ENCODE measurements at regions not wholly inside any gene's neighbourhood (a gene's known extent, or its start where the extent isn't known, plus 50 kb on each side); places are given as distances from the start of the nearest gene placed in this dataset.

DNA sequence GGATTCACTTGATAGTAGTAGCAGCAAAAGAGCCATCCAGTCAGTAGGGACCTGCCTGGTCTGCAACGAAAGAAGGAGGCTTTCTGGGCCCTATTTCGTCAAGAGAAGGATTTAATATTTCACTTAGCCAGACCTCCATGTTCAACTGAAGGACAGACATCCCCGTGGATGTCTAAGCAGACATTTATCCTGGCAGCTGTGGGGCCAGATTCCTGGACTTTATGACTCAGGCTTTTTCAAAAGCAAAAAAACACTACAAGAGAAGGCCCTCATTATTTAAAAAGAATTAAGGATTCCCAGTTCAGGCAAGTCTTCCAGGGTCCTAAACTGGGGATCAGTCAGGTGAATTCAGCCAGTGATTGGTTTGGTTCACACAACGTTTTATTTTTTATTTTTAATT, 88.5 kb upstream of the TSPAN5 start:
- Histone ChIP-seq H3K27ac (replicated peaks in 1 of 4) (no peak overlapping the region), H3K4me1 (no peaks in the 10 kb centered on the region), H3K36me3 (no peaks in the 10 kb centered on the region), H3K27me3 (no peaks in the 10 kb centered on the region), H3K4me3 (no peak overlapping the region), H3K9me3 (no peaks in the 10 kb centered on the region)
- 87% methylated on average over 4 of the region's 4 CpGs for WGBS
- no peak for DNase-seq (ENCODE audit: extremely low spot score)
- TF ChIP-seq POLR2AphosphoS5 (IDR thresholded peaks at IDR 0.05): no peak
- no peak for TF ChIP-seq POLR2A (IDR thresholded peaks at IDR 0.05; ENCODE audit: low read depth)
- TF ChIP-seq EP300 (IDR thresholded peaks at IDR 0.05): no peak
- TF ChIP-seq, protein P1, sequence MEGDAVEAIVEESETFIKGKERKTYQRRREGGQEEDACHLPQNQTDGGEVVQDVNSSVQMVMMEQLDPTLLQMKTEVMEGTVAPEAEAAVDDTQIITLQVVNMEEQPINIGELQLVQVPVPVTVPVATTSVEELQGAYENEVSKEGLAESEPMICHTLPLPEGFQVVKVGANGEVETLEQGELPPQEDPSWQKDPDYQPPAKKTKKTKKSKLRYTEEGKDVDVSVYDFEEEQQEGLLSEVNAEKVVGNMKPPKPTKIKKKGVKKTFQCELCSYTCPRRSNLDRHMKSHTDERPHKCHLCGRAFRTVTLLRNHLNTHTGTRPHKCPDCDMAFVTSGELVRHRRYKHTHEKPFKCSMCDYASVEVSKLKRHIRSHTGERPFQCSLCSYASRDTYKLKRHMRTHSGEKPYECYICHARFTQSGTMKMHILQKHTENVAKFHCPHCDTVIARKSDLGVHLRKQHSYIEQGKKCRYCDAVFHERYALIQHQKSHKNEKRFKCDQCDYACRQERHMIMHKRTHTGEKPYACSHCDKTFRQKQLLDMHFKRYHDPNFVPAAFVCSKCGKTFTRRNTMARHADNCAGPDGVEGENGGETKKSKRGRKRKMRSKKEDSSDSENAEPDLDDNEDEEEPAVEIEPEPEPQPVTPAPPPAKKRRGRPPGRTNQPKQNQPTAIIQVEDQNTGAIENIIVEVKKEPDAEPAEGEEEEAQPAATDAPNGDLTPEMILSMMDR (IDR thresholded peaks at IDR 0.05): no peak
- intact Hi-C loops (cut with DNase I): no loop called here

DNA sequence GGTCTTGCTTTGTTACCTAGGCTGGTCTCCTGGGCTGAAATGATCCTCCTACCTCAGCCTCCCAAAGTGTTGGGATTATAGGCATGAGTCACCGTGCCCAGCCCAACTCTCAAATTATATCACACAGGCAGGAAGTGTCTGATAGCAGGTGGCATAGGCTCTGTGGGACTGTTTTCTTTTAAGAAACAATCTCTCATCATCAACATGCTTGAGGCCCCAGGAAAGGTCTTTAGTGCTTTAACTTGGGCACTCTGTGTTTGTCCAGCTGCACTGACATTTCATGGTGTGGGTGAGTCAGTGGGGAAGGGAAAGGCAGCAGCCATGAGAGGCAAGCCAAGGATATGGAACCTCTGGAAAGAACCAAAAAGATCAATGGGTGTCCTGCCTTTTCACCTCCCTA, 88.1 kb upstream of the TSPAN5 start:
- Histone ChIP-seq H3K4me1 (no peaks in the 10 kb centered on the region), H3K36me3 (no peaks in the 10 kb centered on the region), H3K9me3 (no peaks in the 10 kb centered on the region), H3K4me3 (no peak overlapping the region), H3K27me3 (no peaks in the 10 kb centered on the region), H3K27ac (replicated peaks in 1 of 4) (no peak overlapping the region)
- 100% methylated on average over 1 of the region's 1 CpG for WGBS
- TF ChIP-seq EP300 (IDR thresholded peaks at IDR 0.05) (no peak), POLR2AphosphoS5 (IDR thresholded peaks at IDR 0.05) (no peak), POLR2A (IDR thresholded peaks at IDR 0.05; ENCODE audit: low read depth) (no peak)
- TF ChIP-seq, protein P1 (IDR thresholded peaks at IDR 0.05): no peak
- intact Hi-C loops (cut with DNase I): no loop called here
- no peak for DNase-seq (ENCODE audit: extremely low spot score)

DNA sequence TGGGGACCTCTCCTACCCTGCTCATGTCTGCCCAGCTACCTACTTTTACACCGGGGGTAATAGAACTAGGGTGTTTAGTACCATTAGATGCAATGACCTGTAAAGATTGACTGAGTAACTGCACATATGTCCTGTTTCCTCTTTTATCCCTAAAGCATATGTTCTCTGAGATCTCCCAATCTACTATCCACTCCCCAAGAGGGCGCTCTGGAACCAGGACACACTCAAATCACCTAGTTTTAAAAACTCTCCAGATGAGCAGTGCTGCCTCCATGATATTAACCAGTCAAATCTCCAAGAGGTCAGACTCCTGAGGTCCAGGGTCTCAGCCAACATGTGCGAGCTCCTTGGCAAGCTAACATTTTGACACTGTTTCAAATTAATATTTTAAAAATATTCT, 87.0 kb upstream of the TSPAN5 start:
- H3K4me3 ChIP-seq: no peak overlapping the region
- 74% methylated on average over 3 of the region's 3 CpGs for WGBS
- H3K27ac ChIP-seq (replicated peaks in 1 of 4): no peak overlapping the region

DNA sequence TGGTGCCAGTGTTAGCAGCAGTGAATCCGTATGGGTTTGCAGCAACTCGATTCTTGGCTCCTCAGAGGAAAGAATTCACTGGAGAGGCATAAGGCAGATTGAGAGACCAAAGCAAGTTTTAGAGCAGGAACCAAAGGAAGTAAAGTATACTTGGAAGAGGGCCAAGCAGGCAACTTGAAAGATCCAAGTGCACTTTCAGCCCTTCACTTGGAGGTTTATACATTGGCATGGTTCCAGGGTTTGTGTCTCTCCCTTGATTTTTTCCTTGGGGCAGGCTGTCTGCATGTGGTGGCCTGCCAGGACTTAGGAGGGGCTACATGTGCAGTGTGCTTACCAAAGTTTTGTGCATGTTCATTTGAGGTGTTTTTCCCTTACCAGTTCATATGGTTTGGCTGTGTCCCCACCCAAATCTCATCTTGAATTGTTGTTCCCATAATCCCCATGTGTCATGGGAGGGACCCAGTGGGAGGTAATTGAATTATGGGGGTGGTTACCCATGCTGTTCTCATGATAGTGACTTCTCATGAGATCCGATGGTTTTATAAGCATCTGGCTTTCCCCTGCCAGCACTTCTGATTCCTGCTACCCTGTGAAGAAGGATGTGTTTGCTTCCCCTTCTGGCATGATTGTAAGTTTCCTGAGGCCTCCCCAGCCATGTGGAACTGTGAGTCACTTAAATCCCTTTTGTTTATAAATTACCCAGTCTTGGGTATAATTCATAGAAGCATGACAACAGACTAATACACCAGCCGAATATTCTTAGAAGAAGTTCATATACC, 86.2 kb upstream of the TSPAN5 start:
- Histone ChIP-seq H3K27me3 (no peaks in the 10 kb centered on the region), H3K4me1 (no peaks in the 10 kb centered on the region), H3K36me3 (no peaks in the 10 kb centered on the region), H3K27ac (replicated peaks in 1 of 4) (no peak overlapping the region), H3K9me3 (no peaks in the 10 kb centered on the region), H3K4me3 (no peak overlapping the region)
- intact Hi-C loops (cut with DNase I): no loop called here
- no peak for DNase-seq (ENCODE audit: extremely low spot score)
- WGBS: 76% methylated on average over 4 of the region's 4 CpGs
- TF ChIP-seq POLR2AphosphoS5 (IDR thresholded peaks at IDR 0.05): no peak
- TF ChIP-seq, protein P1 (IDR thresholded peaks at IDR 0.05): no peak
- no peak for TF ChIP-seq POLR2A (IDR thresholded peaks at IDR 0.05; ENCODE audit: low read depth)
- no peak for TF ChIP-seq EP300 (IDR thresholded peaks at IDR 0.05)

More for the DNA sequence above, 87.0 kb upstream of the TSPAN5 start:
- Histone ChIP-seq H3K36me3 (no peaks in the 10 kb centered on the region), H3K4me1 (no peaks in the 10 kb centered on the region), H3K9me3 (no peaks in the 10 kb centered on the region), H3K27me3 (no peaks in the 10 kb centered on the region)
- DNase-seq (ENCODE audit: extremely low spot score): no peak
- no peak for TF ChIP-seq EP300 (IDR thresholded peaks at IDR 0.05)
- TF ChIP-seq, protein P1 (IDR thresholded peaks at IDR 0.05): no peak
- no peak for TF ChIP-seq POLR2AphosphoS5 (IDR thresholded peaks at IDR 0.05)
- no peak for TF ChIP-seq POLR2A (IDR thresholded peaks at IDR 0.05; ENCODE audit: low read depth)
- intact Hi-C loops (cut with DNase I): no loop called here

DNA sequence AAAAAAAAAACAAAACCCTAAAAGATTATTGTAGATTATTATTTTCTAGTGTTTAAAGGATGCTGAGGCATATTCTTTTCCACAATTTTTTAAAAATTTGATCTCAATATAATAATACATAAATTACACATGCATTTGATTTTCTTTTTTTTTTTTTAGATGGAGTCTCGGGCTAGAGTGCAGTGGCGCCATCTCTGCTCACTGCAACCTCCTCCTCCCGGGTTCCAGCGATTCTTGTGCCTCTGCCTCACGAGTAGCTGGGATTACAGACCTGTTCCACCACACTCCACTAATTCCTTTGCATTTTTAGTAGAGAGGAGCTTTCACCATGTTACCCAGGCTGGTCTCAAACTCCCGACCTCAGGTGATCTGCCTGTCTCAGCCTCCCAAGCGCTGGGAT, 83.5 kb upstream of the TSPAN5 start:
- no peaks in the 10 kb centered on the region for H3K9me3 ChIP-seq
- H3K27ac ChIP-seq (replicated peaks in 1 of 4): no peak overlapping the region
- no peak for DNase-seq (ENCODE audit: extremely low spot score)
- intact Hi-C loops (cut with DNase I): no loop called here
- 81% methylated on average over 7 of the region's 7 CpGs for WGBS
- H3K4me3 ChIP-seq: no peak overlapping the region
- H3K27me3 ChIP-seq: no peaks in the 10 kb centered on the region
- H3K4me1 ChIP-seq: no peaks in the 10 kb centered on the region
- no peaks in the 10 kb centered on the region for H3K36me3 ChIP-seq
- TF ChIP-seq, protein P1 (IDR thresholded peaks at IDR 0.05): no peak
- no peak for TF ChIP-seq POLR2A (IDR thresholded peaks at IDR 0.05; ENCODE audit: low read depth)
- no peak for TF ChIP-seq POLR2AphosphoS5 (IDR thresholded peaks at IDR 0.05)
- TF ChIP-seq EP300 (IDR thresholded peaks at IDR 0.05): no peak
